H1 (cell line): ENCODE measurements at regions not wholly inside any gene's neighbourhood (a gene's known extent, or its start where the extent isn't known, plus 50 kb on each side); places are given as distances from the start of the nearest gene placed in this dataset.

Experiments used
- CTCF ChIA-PET: fragments of 300-600 bp; sonication (Branson Sonifier 250); formaldehyde crosslinking; loops from one replicate; lab custom pipeline; 2021; ENCODE audit not compliant: partially characterized antibody; lab: Charles Lee
- POLR2A ChIA-PET: fragments of 300-600 bp; sonication (Branson Sonifier 250); formaldehyde crosslinking; loops from one replicate; lab custom pipeline; 2021; ENCODE audit warnings: inconsistent platforms; ENCODE audit not compliant: partially characterized antibody; lab: Charles Lee
- DNase-seq, 2 experiments: peaks; one replicate each; pipeline versions ENCODE4 v3.0.0 to v3.0.0-alpha.2; 2010 to 2022; ENCODE audit warnings: low spot score in 2 of 2, low read depth in 1 of 2, mixed read lengths in 1 of 2
- FAIRE-seq: peaks from 2 replicates; lab custom pipeline; 2011; peaks lifted over from hg19 to GRCh38; lab: Jason Lieb, UNC
- H2AFZ ChIP-seq: 2 replicates; pipeline ENCODE4 v1.8.1; 2012; ENCODE audit warnings: low read length, inconsistent platforms
- H2AK5ac ChIP-seq: 2 replicates; pipeline ENCODE4 v1.6.1; 2013; ENCODE audit warnings: low read depth, low read length
- H2BK120ac ChIP-seq: replicated peaks from 2 replicates; pipeline ENCODE3; 2013; ENCODE audit warnings: low read depth, low read length, inconsistent platforms
- H2BK12ac ChIP-seq: 2 replicates; pipeline ENCODE4 v1.6.1; 2013; ENCODE audit warnings: low read depth, low read length
- H2BK15ac ChIP-seq: 2 replicates; pipeline ENCODE4 v1.6.1; 2013; ENCODE audit warnings: low read length
- H2BK20ac ChIP-seq: 2 replicates; pipeline ENCODE4 v1.6.1; 2013; ENCODE audit warnings: low read length
- H2BK5ac ChIP-seq: 2 replicates; pipeline ENCODE4 v1.6.1; 2013; ENCODE audit warnings: low read depth, low read length
- H3K14ac ChIP-seq: 2 replicates; pipeline ENCODE4 v1.6.1; 2013; ENCODE audit warnings: inconsistent platforms; ENCODE audit not compliant: insufficient read length
- H3K18ac ChIP-seq: 2 replicates; pipeline ENCODE4 v1.6.1; 2013; ENCODE audit warnings: low read length; ENCODE audit errors: extremely low read depth
- H3K23ac ChIP-seq: 2 replicates; pipeline ENCODE4 v1.6.1; 2013; ENCODE audit warnings: inconsistent platforms; ENCODE audit not compliant: insufficient read length
- H3K23me2 ChIP-seq: 2 replicates; pipeline ENCODE4 v1.6.1; 2013; ENCODE audit warnings: low read depth, low read length
- H3K27ac ChIP-seq: 2 replicates; pipeline ENCODE4 v1.6.1; 2011; ENCODE audit warnings: low read depth, low read length, inconsistent platforms
- H3K27me3 ChIP-seq, 4 experiments: replicated peaks in 1 of 4; 1 replicate in 1 of 4; 2 replicates in 3 of 4; pipeline versions ENCODE4 v1.6.1 to v1.8.1; 2011 to 2013; ENCODE audit warnings: low read length in 3 of 4, mild to moderate bottlenecking in 3 of 4, inconsistent platforms in 2 of 4, mixed read lengths in 2 of 4, moderate library complexity in 1 of 4; ENCODE audit not compliant: control insufficient read depth in 3 of 4, insufficient read depth in 3 of 4; ENCODE audit errors: extremely low read depth in 1 of 4
- H3K36me3 ChIP-seq, 4 experiments: 2 replicates each; pipeline versions ENCODE4 v1.6.1 to v1.8.1; 2011 to 2013; ENCODE audit warnings: mild to moderate bottlenecking in 4 of 4, low read length in 3 of 4, moderate library complexity in 2 of 4, control low read depth in 1 of 4, inconsistent platforms in 1 of 4; ENCODE audit not compliant: insufficient read depth in 4 of 4, control insufficient read depth in 2 of 4
- H3K4ac ChIP-seq: replicated peaks from 2 replicates; pipeline ENCODE3; 2013; ENCODE audit warnings: low read length, low read depth, mixed read lengths, inconsistent platforms; ENCODE audit not compliant: insufficient read length
- H3K4me1 ChIP-seq, 4 experiments: replicated peaks in 1 of 4; 1 replicate in 1 of 4; 2 replicates in 3 of 4; pipeline versions ENCODE4 v1.6.1 to v1.8.1; 2011 to 2013; ENCODE audit warnings: low read length in 3 of 4, inconsistent platforms in 2 of 4, mixed read lengths in 1 of 4; ENCODE audit not compliant: insufficient read depth in 4 of 4, control insufficient read depth in 3 of 4
- H3K4me2 ChIP-seq, 2 experiments: 2 replicates each; pipeline versions ENCODE4 v1.6.1 to v1.8.1; 2011 to 2013; ENCODE audit warnings: low read depth in 2 of 2, low read length in 2 of 2, control low read depth in 1 of 2, inconsistent platforms in 1 of 2, mild to moderate bottlenecking in 1 of 2; ENCODE audit not compliant: insufficient read depth in 1 of 2
- H3K4me3 ChIP-seq, 4 experiments: fragments of 200-600, 300-600 bp in 1 of 4; sonication (generic), shearing (Covaris generic), sonication (Bioruptor Twin) in 1 of 4; 2 replicates each; pipeline versions ENCODE4 v1.5.1 to v1.8.1; 2011 to 2016; ENCODE audit warnings: low read length in 4 of 4, low read depth in 3 of 4, control low read depth in 2 of 4, inconsistent platforms in 2 of 4, mild to moderate bottlenecking in 2 of 4, mixed read lengths in 1 of 4, moderate library complexity in 1 of 4; ENCODE audit not compliant: insufficient read depth in 2 of 4; ENCODE audit errors: extremely low read depth in 1 of 4
- H3K56ac ChIP-seq: replicated peaks from 2 replicates; pipeline ENCODE3; 2013; ENCODE audit warnings: low read depth, mild to moderate bottlenecking, mixed read lengths, low read length, inconsistent platforms; ENCODE audit not compliant: insufficient read length
- H3K79me1 ChIP-seq: 2 replicates; pipeline ENCODE4 v1.6.1; 2013; ENCODE audit warnings: low read depth, low read length, control low read depth
- H3K79me2 ChIP-seq, 2 experiments: 2 replicates each; pipeline versions ENCODE4 v1.6.1 to v1.8.1; 2012 to 2013; ENCODE audit warnings: low read length in 2 of 2, mild to moderate bottlenecking in 2 of 2, inconsistent platforms in 1 of 2; ENCODE audit not compliant: insufficient read depth in 2 of 2, control insufficient read depth in 1 of 2
- H3K9ac ChIP-seq, 4 experiments: replicated peaks in 1 of 4; 1 replicate in 1 of 4; 2 replicates in 3 of 4; pipeline versions ENCODE4 v1.6.1 to v1.8.1; 2011 to 2013; ENCODE audit warnings: low read depth in 3 of 4, low read length in 3 of 4, control low read depth in 2 of 4, mild to moderate bottlenecking in 2 of 4, moderate library complexity in 2 of 4, inconsistent platforms in 1 of 4; ENCODE audit errors: extremely low read depth in 1 of 4
- H3K9me3 ChIP-seq, 2 experiments: 2 replicates each; pipeline versions ENCODE4 v1.6.1 to v1.8.1; 2012 to 2013; ENCODE audit warnings: mild to moderate bottlenecking in 2 of 2, moderate library complexity in 2 of 2, control low read depth in 1 of 2, inconsistent platforms in 1 of 2, low read depth in 1 of 2, low read length in 1 of 2, mixed read lengths in 1 of 2; ENCODE audit not compliant: insufficient read depth in 2 of 2
- H4K20me1 ChIP-seq, 2 experiments: replicated peaks in 1 of 2; 2 replicates each; pipeline versions ENCODE3 to v1.8.1; 2011 to 2013; ENCODE audit warnings: inconsistent platforms in 2 of 2, low read length in 2 of 2, mild to moderate bottlenecking in 1 of 2; ENCODE audit not compliant: insufficient read depth in 2 of 2, control insufficient read depth in 1 of 2
- H4K5ac ChIP-seq: 2 replicates; pipeline ENCODE4 v1.6.1; 2013; ENCODE audit warnings: low read length, low read depth, mixed read lengths, inconsistent platforms; ENCODE audit not compliant: insufficient read length
- H4K8ac ChIP-seq: 2 replicates; pipeline ENCODE4 v1.8.0; 2013; ENCODE audit warnings: mild to moderate bottlenecking, moderate library complexity, low read length, inconsistent platforms; ENCODE audit not compliant: insufficient read depth; ENCODE audit errors: extremely low read depth
- H4K91ac ChIP-seq: replicated peaks from 2 replicates; pipeline ENCODE3; 2013; ENCODE audit warnings: low read length, mixed read lengths, inconsistent platforms; ENCODE audit not compliant: insufficient read length
- CBX5 ChIP-seq: fragments of 300-800, 300-1000 bp; sonication (generic); IDR thresholded peaks from 2 replicates; pipeline ENCODE4 v1.7.1; 2016; ENCODE audit warnings: antibody characterized with exemption, low read length, low read depth
- CHD1 ChIP-seq: IDR thresholded peaks from 2 replicates; pipeline ENCODE4 v1.6.1; 2012; ENCODE audit warnings: low read depth, low read length, improper control_type of control experiment
- RFX5 ChIP-seq: IDR thresholded peaks from 2 replicates; pipeline ENCODE4 v1.6.1; 2011; ENCODE audit warnings: low read depth, low read length, improper control_type of control experiment, borderline replicate concordance
- YY1 ChIP-seq: IDR thresholded peaks from 2 replicates; pipeline ENCODE4 v1.6.1; 2011; ENCODE audit warnings: low read depth, mild to moderate bottlenecking, low read length
- ZNF274 ChIP-seq: IDR thresholded peaks from 2 replicates; pipeline ENCODE4 v1.7.0; 2012; ENCODE audit warnings: low read length, borderline replicate concordance; ENCODE audit errors: extremely low read depth
- WGBS, 2 experiments: shearing (Covaris generic) in 1 of 2; methylation state at CpG; one replicate each; pipeline versions ENCODE4 v1.1.6 to v1.1.7; 2013 to 2015; ENCODE audit warnings: low lambda C conversion rate in 2 of 2, mixed read lengths in 2 of 2, inconsistent platforms in 1 of 2, low coverage in 1 of 2, missing lambda C conversion rate in 1 of 2; ENCODE audit not compliant: insufficient replicate concordance in 2 of 2, insufficient coverage in 1 of 2, insufficient read length in 1 of 2; ENCODE audit errors: extremely low coverage in 1 of 2, missing lambda C conversion rate in 1 of 2; 5-methylcytosine and 5-hydroxymethylcytosine counted together

GRCh38 chr2:114111329-114111728 lies 221.4 kb downstream of the ACTR3 start:
- no peak overlapping the region for H2AK5ac ChIP-seq
- H3K56ac ChIP-seq: no peak overlapping the region
- H3K23ac ChIP-seq: no peak overlapping the region
- H4K20me1 ChIP-seq: no peaks in the 10 kb centered on the region
- no peak overlapping the region for H4K5ac ChIP-seq
- no peak overlapping the region for H3K4ac ChIP-seq
- ChIA-PET POLR2A (no interaction called here), CTCF (interaction anchor here (0.7 to 1.2 kb wide), 2 partner anchors 66 to 87 kb away, joined by 3 to 4 read pairs; no protein-coding TSS in a partner anchor)
- no peak overlapping the region for H2BK15ac ChIP-seq
- H2BK5ac ChIP-seq: no peak overlapping the region
- no peak overlapping the region for H3K4me2 ChIP-seq
- DNase-seq: no peak
- no peak overlapping the region for H4K91ac ChIP-seq
- H2BK120ac ChIP-seq: no peak overlapping the region
- no peak overlapping the region for H3K9ac ChIP-seq
- peaks cover 2 to 10% (median 7%) of the 10 kb centered on the region in 4 experiments; a peak in 6 of 7 replicates for H3K4me1 ChIP-seq
- H3K14ac ChIP-seq: no peak overlapping the region
- no peak overlapping the region for H3K18ac ChIP-seq
- H3K9me3 ChIP-seq: peaks cover 5 to 9% of the 10 kb centered on the region in 2 experiments; a peak in 3 of 4 replicates
- no peak overlapping the region for H3K4me3 ChIP-seq
- H3K23me2 ChIP-seq: no peaks in the 10 kb centered on the region
- FAIRE-seq: no peak
- WGBS, 2 experiments: 88% methylated on average over 1 of the region's 1 CpG; no CpG with 5 or more reads in 1 of the 2 experiments
- no peak overlapping the region for H3K27ac ChIP-seq
- H2BK20ac ChIP-seq: no peak overlapping the region
- no peaks in the 10 kb centered on the region; a peak in 1 of 8 replicates for H3K36me3 ChIP-seq
- no peaks in the 10 kb centered on the region for H3K79me2 ChIP-seq
- no peak overlapping the region for H4K8ac ChIP-seq
- no peak overlapping the region for H2AFZ ChIP-seq
- H3K27me3 ChIP-seq: no peaks in the 10 kb centered on the region
- no peaks in the 10 kb centered on the region for H3K79me1 ChIP-seq
- no peak overlapping the region for H2BK12ac ChIP-seq
- TF ChIP-seq YY1 (no peak), RFX5 (no peak), CHD1 (no peak), ZNF274 (no peak), CBX5 (no peak)
- TF ChIP-seq, all 59 proteins: peak for 0
